ENCODE measurements at regions not wholly inside any gene's neighbourhood (a gene's known extent, or its start where the extent isn't known, plus 50 kb on each side); places are given as distances from the start of the nearest gene placed in this dataset.

DNA sequence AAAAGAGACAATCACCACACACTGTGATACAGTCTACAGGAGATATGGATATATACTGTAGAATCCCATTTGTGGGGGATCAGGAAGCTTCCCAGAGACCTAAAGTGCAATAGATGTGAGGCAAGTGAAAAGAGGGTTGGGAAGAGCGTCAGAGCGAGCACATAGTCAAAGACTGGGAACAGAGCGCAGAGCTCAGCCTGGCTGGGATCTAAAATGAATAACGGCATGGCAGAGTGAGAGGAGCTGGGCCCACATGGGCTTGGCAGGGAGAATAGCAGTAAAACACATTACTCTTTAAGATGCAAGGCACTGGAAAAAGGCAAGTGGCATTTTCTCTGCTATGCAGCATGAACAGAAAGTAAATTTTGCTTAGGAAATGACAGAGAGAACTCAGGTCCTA, 52.4 kb upstream of the BCL11A start:
- TF ChIP-seq, protein P1, sequence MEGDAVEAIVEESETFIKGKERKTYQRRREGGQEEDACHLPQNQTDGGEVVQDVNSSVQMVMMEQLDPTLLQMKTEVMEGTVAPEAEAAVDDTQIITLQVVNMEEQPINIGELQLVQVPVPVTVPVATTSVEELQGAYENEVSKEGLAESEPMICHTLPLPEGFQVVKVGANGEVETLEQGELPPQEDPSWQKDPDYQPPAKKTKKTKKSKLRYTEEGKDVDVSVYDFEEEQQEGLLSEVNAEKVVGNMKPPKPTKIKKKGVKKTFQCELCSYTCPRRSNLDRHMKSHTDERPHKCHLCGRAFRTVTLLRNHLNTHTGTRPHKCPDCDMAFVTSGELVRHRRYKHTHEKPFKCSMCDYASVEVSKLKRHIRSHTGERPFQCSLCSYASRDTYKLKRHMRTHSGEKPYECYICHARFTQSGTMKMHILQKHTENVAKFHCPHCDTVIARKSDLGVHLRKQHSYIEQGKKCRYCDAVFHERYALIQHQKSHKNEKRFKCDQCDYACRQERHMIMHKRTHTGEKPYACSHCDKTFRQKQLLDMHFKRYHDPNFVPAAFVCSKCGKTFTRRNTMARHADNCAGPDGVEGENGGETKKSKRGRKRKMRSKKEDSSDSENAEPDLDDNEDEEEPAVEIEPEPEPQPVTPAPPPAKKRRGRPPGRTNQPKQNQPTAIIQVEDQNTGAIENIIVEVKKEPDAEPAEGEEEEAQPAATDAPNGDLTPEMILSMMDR (IDR thresholded peaks at IDR 0.05; ENCODE audit: low read length): no peak
- TF ChIP-seq EZH2 (optimal IDR thresholded peaks at IDR 0.05; ENCODE audit: low read depth, low read length): no peak
- TF ChIP-seq EZH2phosphoT487 (IDR thresholded peaks at IDR 0.05; ENCODE audit: low read length): no peak
